ENCODE measurements at regions not wholly inside any gene's neighbourhood (a gene's known extent, or its start where the extent isn't known, plus 50 kb on each side); places are given as distances from the start of the nearest gene placed in this dataset.

DNA sequence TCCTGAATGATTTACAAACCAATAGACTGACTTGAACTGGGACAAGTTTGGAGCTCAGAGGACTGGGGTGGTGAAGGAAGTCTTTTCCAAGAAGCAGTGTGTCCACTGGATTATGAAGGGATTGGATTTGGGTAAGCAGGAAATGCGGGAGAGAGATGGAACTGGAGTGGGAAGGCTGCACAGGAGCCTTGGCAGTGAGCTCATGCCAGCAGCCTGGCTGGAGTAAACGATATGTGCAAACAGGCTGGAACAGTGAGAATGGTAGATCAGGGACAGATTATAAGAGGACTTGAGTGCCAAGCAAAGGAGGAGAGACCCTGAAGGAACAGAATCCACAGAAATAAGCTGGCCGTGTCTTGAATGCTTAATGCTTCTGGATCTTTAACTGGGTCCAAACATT is 121.9 kb upstream of the GATA6 start:
- Histone ChIP-seq H2AFZ (ENCODE audit: low read depth) (no peak overlapping the region), H3K4me1 (ENCODE audit: low read depth, poor library complexity, severe bottlenecking) (no peaks in the 10 kb centered on the region), H3K27ac (no peak overlapping the region), H3K4me2 (no peak overlapping the region), H3K4me3 (IDR thresholded peaks at IDR 0.05; ENCODE audit: insufficient read depth, low read depth, low read length) (no peak overlapping the region), H3K79me2 (ENCODE audit: insufficient read depth, low read depth) (no peaks in the 10 kb centered on the region), H3K9ac (no peak overlapping the region), H3K36me3 (ENCODE audit: insufficient read depth) (no peaks in the 10 kb centered on the region), H4K20me1 (ENCODE audit: insufficient read depth) (no peaks in the 10 kb centered on the region), H3K27me3 (ENCODE audit: insufficient read depth, low read depth) (no peaks in the 10 kb centered on the region)
- TF ChIP-seq, protein P1, sequence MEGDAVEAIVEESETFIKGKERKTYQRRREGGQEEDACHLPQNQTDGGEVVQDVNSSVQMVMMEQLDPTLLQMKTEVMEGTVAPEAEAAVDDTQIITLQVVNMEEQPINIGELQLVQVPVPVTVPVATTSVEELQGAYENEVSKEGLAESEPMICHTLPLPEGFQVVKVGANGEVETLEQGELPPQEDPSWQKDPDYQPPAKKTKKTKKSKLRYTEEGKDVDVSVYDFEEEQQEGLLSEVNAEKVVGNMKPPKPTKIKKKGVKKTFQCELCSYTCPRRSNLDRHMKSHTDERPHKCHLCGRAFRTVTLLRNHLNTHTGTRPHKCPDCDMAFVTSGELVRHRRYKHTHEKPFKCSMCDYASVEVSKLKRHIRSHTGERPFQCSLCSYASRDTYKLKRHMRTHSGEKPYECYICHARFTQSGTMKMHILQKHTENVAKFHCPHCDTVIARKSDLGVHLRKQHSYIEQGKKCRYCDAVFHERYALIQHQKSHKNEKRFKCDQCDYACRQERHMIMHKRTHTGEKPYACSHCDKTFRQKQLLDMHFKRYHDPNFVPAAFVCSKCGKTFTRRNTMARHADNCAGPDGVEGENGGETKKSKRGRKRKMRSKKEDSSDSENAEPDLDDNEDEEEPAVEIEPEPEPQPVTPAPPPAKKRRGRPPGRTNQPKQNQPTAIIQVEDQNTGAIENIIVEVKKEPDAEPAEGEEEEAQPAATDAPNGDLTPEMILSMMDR (conservative IDR thresholded peaks at IDR 0.05; ENCODE audit: low read depth, low read length), result no peak

DNA sequence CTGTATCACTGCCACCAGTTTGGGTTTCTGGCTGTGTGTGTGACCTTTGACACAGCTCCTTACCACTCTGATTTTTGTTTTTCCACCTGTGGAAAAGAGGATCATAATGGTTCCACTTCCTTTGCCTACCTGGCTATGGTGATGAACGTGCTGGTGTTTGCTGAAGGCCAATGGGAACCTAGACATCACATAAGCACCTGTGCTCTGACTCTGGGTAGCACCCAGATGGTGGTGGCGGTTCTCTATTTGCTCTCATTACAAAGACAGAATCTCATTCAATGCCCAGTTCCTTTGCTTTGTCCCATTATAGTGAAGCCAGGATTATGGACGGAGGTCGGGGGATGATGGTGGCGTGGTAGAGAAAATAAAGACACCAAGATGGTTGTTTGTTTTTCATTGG is 121.2 kb upstream of the GATA6 start:
- no peak overlapping the region for H3K9ac ChIP-seq
- no peaks in the 10 kb centered on the region for H3K79me2 ChIP-seq (ENCODE audit: insufficient read depth, low read depth)
- H2AFZ ChIP-seq (ENCODE audit: low read depth), result no peak overlapping the region
- H4K20me1 ChIP-seq (ENCODE audit: insufficient read depth), result no peaks in the 10 kb centered on the region
- TF ChIP-seq, protein P1 (conservative IDR thresholded peaks at IDR 0.05; ENCODE audit: low read depth, low read length), result no peak
- H3K36me3 ChIP-seq (ENCODE audit: insufficient read depth), result no peaks in the 10 kb centered on the region
- no peak overlapping the region for H3K27ac ChIP-seq
- H3K4me3 ChIP-seq (IDR thresholded peaks at IDR 0.05; ENCODE audit: insufficient read depth, low read depth, low read length), result no peak overlapping the region
- no peaks in the 10 kb centered on the region for H3K4me1 ChIP-seq (ENCODE audit: low read depth, poor library complexity, severe bottlenecking)
- H3K4me2 ChIP-seq, result no peak overlapping the region
- H3K27me3 ChIP-seq (ENCODE audit: insufficient read depth, low read depth), result no peaks in the 10 kb centered on the region

DNA sequence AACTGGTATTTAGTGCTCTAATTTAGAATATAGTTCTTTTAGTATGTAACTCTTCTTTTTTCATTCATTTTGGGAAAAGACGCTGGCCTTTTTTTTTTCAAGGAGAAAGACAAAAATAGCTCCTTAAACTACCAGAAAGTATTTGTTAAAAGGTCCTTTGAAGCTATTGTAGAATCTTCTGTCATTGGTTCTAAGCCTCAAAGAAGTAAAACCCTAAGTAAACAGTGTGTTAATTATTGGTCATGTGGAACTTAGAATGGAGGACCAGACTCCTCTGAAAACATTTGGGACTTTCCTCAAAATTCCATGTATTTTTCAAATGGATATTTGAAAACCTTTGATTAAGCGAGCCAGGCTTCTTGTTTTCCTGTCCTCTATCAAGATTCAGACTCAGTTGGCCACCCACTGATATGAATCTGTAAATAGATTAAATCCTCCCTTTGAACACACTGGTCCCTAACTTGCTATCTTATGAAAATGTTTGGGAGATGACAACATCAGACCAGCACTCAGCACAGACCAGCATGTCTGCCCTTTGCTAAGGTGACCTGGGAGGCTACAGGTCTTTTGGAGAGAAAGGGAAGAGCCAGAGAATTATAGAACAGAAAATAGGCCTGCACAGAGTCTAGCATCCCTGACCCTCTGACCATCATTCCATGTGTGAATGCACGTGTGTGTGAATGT is 120.3 kb upstream of the GATA6 start:
- H3K79me2 ChIP-seq (ENCODE audit: insufficient read depth, low read depth), result no peaks in the 10 kb centered on the region
- H2AFZ ChIP-seq (ENCODE audit: low read depth), result no peak overlapping the region
- no peaks in the 10 kb centered on the region for H4K20me1 ChIP-seq (ENCODE audit: insufficient read depth)
- no peaks in the 10 kb centered on the region for H3K36me3 ChIP-seq (ENCODE audit: insufficient read depth)
- no peak overlapping the region for H3K4me3 ChIP-seq (IDR thresholded peaks at IDR 0.05; ENCODE audit: insufficient read depth, low read depth, low read length)
- TF ChIP-seq, protein P1 (conservative IDR thresholded peaks at IDR 0.05; ENCODE audit: low read depth, low read length), result no peak
- H3K27me3 ChIP-seq (ENCODE audit: insufficient read depth, low read depth), result no peaks in the 10 kb centered on the region
- H3K9ac ChIP-seq, result no peak overlapping the region
- H3K4me2 ChIP-seq, result no peak overlapping the region
- no peak overlapping the region for H3K27ac ChIP-seq
- H3K4me1 ChIP-seq (ENCODE audit: low read depth, poor library complexity, severe bottlenecking), result no peaks in the 10 kb centered on the region

DNA sequence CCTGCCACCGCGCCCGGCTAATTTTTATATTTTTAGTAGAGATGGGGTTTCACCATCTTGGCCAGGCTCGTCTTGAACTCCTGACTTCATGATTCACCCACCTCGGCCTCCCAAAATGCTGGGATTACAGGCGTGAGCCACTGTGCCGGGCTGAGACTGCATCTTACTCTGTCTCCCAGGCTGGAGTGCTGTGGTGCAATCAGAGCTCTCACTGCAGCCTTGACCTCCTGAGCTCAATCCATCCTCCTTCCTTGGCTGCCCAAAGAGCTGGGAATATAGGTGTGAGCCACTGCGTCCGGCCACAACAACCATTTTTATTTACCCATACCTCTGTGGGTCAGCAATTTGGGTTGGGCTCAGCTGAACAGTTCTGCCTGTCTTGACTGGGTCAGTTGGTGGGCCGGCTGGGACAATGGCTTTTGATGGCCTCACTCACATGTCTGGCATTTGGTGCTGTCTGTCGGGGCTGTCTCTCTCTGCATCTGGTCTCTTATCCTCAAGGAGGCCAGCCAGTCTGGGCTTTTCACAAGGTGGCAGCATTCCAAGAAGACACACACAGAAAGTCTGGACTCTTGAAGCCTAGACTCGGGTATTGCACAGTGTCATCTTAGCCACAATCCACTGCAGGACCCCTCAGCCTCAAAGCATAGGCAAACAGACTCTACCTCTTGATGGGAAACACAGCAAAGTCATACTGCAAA is 116.8 kb upstream of the GATA6 start:
- H3K36me3 ChIP-seq (ENCODE audit: insufficient read depth), result no peaks in the 10 kb centered on the region
- H3K79me2 ChIP-seq (ENCODE audit: insufficient read depth, low read depth), result no peaks in the 10 kb centered on the region
- no peak overlapping the region for H3K4me2 ChIP-seq
- no peaks in the 10 kb centered on the region for H3K4me1 ChIP-seq (ENCODE audit: low read depth, poor library complexity, severe bottlenecking)
- no peaks in the 10 kb centered on the region for H3K27me3 ChIP-seq (ENCODE audit: insufficient read depth, low read depth)
- no peak overlapping the region for H2AFZ ChIP-seq (ENCODE audit: low read depth)
- H3K4me3 ChIP-seq (IDR thresholded peaks at IDR 0.05; ENCODE audit: insufficient read depth, low read depth, low read length), result no peak overlapping the region
- no peak overlapping the region for H3K9ac ChIP-seq
- no peaks in the 10 kb centered on the region for H4K20me1 ChIP-seq (ENCODE audit: insufficient read depth)
- no peak overlapping the region for H3K27ac ChIP-seq
- TF ChIP-seq, protein P1 (conservative IDR thresholded peaks at IDR 0.05; ENCODE audit: low read depth, low read length), result no peak
